Lung (tissue), 11 donors: ENCODE measurements at regions not wholly inside any gene's neighbourhood (a gene's known extent, or its start where the extent isn't known, plus 50 kb on each side); places are given as distances from the start of the nearest gene placed in this dataset.
A peak's percentile ranks its signal among the peaks of the same experiment; 100 is the strongest.

Experiments
- ATAC-seq: fragments of 200-7000 bp; cut with Tn5 transposase; one replicate; pipeline ENCODE4 v1.9.1; 2020; ENCODE audit warnings: moderate number of reproducible peaks; ENCODE audit not compliant: insufficient read depth, low FRiP score
- DNase-seq, 3 donors: peaks; one replicate each; pipeline ENCODE4 v3.0.0-alpha.2; 2013 to 2017
- H3K27ac ChIP-seq, 2 donors: one replicate each; pipeline ENCODE4 v1.5.1; 2013; ENCODE audit warnings: mild to moderate bottlenecking in 2 of 2, moderate library complexity in 2 of 2, control low read depth in 1 of 2, inconsistent platforms in 1 of 2, low read depth in 1 of 2, low read length in 1 of 2
- H3K27me3 ChIP-seq, 3 donors: one replicate each; pipeline ENCODE4 v1.5.1; 2013; ENCODE audit warnings: low read length in 2 of 3; ENCODE audit not compliant: control insufficient read depth in 3 of 3, insufficient read depth in 3 of 3
- H3K36me3 ChIP-seq, 4 donors: one replicate each; pipeline ENCODE4 v1.5.1; 2013; ENCODE audit warnings: low read length in 4 of 4, mild to moderate bottlenecking in 1 of 4, moderate library complexity in 1 of 4; ENCODE audit not compliant: control insufficient read depth in 4 of 4, insufficient read depth in 4 of 4
- H3K4me1 ChIP-seq, 5 donors: one replicate each; pipeline ENCODE4 v1.5.1; 2013; ENCODE audit warnings: low read length in 5 of 5, mild to moderate bottlenecking in 2 of 5, moderate library complexity in 1 of 5; ENCODE audit not compliant: control insufficient read depth in 5 of 5, insufficient read depth in 5 of 5
- H3K4me3 ChIP-seq: one replicate; pipeline ENCODE4 v1.5.1; 2013; ENCODE audit warnings: mild to moderate bottlenecking, control low read depth, moderate library complexity
- H3K9ac ChIP-seq, 2 donors: one replicate each; pipeline ENCODE4 v1.5.1; 2013; ENCODE audit warnings: low read length in 2 of 2, control low read depth in 1 of 2; ENCODE audit not compliant: insufficient read depth in 1 of 2
- H3K9me3 ChIP-seq, 4 donors: one replicate each; pipeline ENCODE4 v1.5.1; 2013; ENCODE audit warnings: low read length in 3 of 4, mild to moderate bottlenecking in 1 of 4, moderate library complexity in 1 of 4; ENCODE audit not compliant: control insufficient read depth in 4 of 4, insufficient read depth in 3 of 4
- CTCF ChIP-seq: IDR thresholded peaks from 2 replicates; pipeline ENCODE4 v1.5.1; 2012; ENCODE audit warnings: mild to moderate bottlenecking; ENCODE audit errors: control extremely low read depth, extremely low read depth
- WGBS, 2 donors: extraction: QIAGEN DNeasy Blood & Tissue Kit; methylation state at CpG; one replicate each; pipeline ENCODE4 v1.1.7; 2013; 5-methylcytosine and 5-hydroxymethylcytosine counted together
- donor health status: control.
- donor health status: control.
- donor health status: Bipolar disorder and iron deficiency.
- donor health status: healthy.
- donor health status: DM: yes; HTN: yes; CAD: no.

- no peak overlapping the region for H3K27ac ChIP-seq
- no peak overlapping the region for H3K4me3 ChIP-seq
- no peaks in the 10 kb centered on the region for H3K27me3 ChIP-seq
- no peak for ATAC-seq
- TF ChIP-seq CTCF = no peak
- no peaks in the 10 kb centered on the region for H3K36me3 ChIP-seq
- H3K4me1 ChIP-seq = peaks cover 0 to 17% (median 3%) of the 10 kb centered on the region in 5 donors
- 54 to 62% methylated on average over 2 of the region's 2 CpGs for WGBS, 2 donors
- no peaks in the 10 kb centered on the region for H3K9me3 ChIP-seq
- no peak for DNase-seq
- no peak overlapping the region for H3K9ac ChIP-seq
Measured at GRCh38 chr3:178439504-178439903, 96.7 kb upstream of the KCNMB2 start.

GRCh38 chr3:178440043-178440442 lies 96.2 kb upstream of the KCNMB2 start:
- no peak overlapping the region for H3K4me3 ChIP-seq
- WGBS, 2 donors = 80 to 85% methylated on average over 4 of the region's 4 CpGs
- H3K4me1 ChIP-seq = peaks cover 0 to 23% (median 3%) of the 10 kb centered on the region in 5 donors
- no peaks in the 10 kb centered on the region for H3K36me3 ChIP-seq
- DNase-seq = no peak
- ATAC-seq = no peak
- no peak overlapping the region for H3K9ac ChIP-seq
- no peak for TF ChIP-seq CTCF
- no peaks in the 10 kb centered on the region for H3K27me3 ChIP-seq
- H3K27ac ChIP-seq = no peak overlapping the region
- no peaks in the 10 kb centered on the region for H3K9me3 ChIP-seq

- peaks cover 0 to 24% (median 0%) of the 10 kb centered on the region in 5 donors for H3K4me1 ChIP-seq
- H3K9me3 ChIP-seq = peaks cover 0 to 1% (median 0%) of the 10 kb centered on the region in 4 donors
- H3K4me3 ChIP-seq = no peak overlapping the region
- DNase-seq = peak in 2 of 3 donors; percentile 53 to 54
- H3K27me3 ChIP-seq = no peaks in the 10 kb centered on the region
- whole genome bisulfite sequencing, 2 donors = 69 to 76% methylated on average over 2 of the region's 2 CpGs
- ATAC-seq = no peak
- TF ChIP-seq CTCF = no peak
- no peaks in the 10 kb centered on the region for H3K36me3 ChIP-seq
- no peak overlapping the region for H3K27ac ChIP-seq
- no peak overlapping the region for H3K9ac ChIP-seq
Measured at GRCh38 chr3:178443634-178444033, 92.6 kb upstream of the KCNMB2 start.

- peaks cover 0 to 24% (median 0%) of the 10 kb centered on the region in 5 donors for H3K4me1 ChIP-seq
- DNase-seq = no peak
- no peaks in the 10 kb centered on the region for H3K27me3 ChIP-seq
- ATAC-seq = no peak
- no peak overlapping the region for H3K4me3 ChIP-seq
- no peaks in the 10 kb centered on the region for H3K36me3 ChIP-seq
- H3K9me3 ChIP-seq = peaks cover 0 to 1% (median 0%) of the 10 kb centered on the region in 4 donors
- no peak overlapping the region for H3K27ac ChIP-seq
- no peak for TF ChIP-seq CTCF
- WGBS, 2 donors = 85 to 92% methylated on average over 4 of the region's 4 CpGs
- H3K9ac ChIP-seq = no peak overlapping the region
Measured at GRCh38 chr3:178445139-178445538, 91.1 kb upstream of the KCNMB2 start.
